Esophagus squamous epithelium (tissue), 5 donors: ENCODE measurements at regions not wholly inside any gene's neighbourhood (a gene's known extent, or its start where the extent isn't known, plus 50 kb on each side); places are given as distances from the start of the nearest gene placed in this dataset.

ENCODE experiments used
- DNase-seq: peaks from one replicate; lab custom pipeline; 2025; lab: John Stamatoyannopoulos, UW
- H3K27ac ChIP-seq, 4 donors: fragments of 200-600 bp; sonication (generic); one replicate each; pipeline ENCODE4 v1.5.1; 2016 to 2019; ENCODE audit warnings: mild to moderate bottlenecking in 1 of 4
- H3K27me3 ChIP-seq, 4 donors: fragments of 200-600 bp; sonication (generic); 1 replicate in 3 of 4; 2 replicates in 1 of 4; pipeline versions ENCODE4 v1.5.1 to v1.6.0; 2017 to 2021; ENCODE audit warnings: antibody characterized with exemption in 1 of 4
- H3K36me3 ChIP-seq, 3 donors: fragments of 200-600 bp; sonication (generic); one replicate each; pipeline ENCODE4 v1.5.1; 2016 to 2019
- H3K4me1 ChIP-seq, 3 donors: fragments of 200-600 bp; sonication (generic); one replicate each; pipeline ENCODE4 v1.5.1; 2017 to 2019
- H3K4me3 ChIP-seq, 4 donors: fragments of 200-600 bp; sonication (generic); 1 replicate in 3 of 4; 2 replicates in 1 of 4; pipeline ENCODE4 v1.5.1; 2016 to 2019; ENCODE audit warnings: mild to moderate bottlenecking in 2 of 4, moderate library complexity in 1 of 4
- H3K9me3 ChIP-seq, 3 donors: fragments of 200-600 bp; sonication (generic); one replicate each; pipeline ENCODE4 v1.5.1; 2016 to 2019
- POLR2A ChIP-seq, 4 donors: fragments of 450-650 bp; IDR thresholded peaks; one replicate each; pipeline ENCODE4 v1.6.1; 2017; ENCODE audit warnings: antibody characterized with exemption in 4 of 4, mild to moderate bottlenecking in 4 of 4, moderate library complexity in 3 of 4
- WGBS, 2 donors: methylation state at CpG; one replicate each; pipeline ENCODE4 v1.1.5; 2018; 5-methylcytosine and 5-hydroxymethylcytosine counted together
- intact Hi-C: fragments of 100-400 bp; cut with DNase I; formaldehyde crosslinking; loops from one replicate; pipeline ENCODE4 v1.15.0; 2022
- TF ChIP-seq, protein P1 (sequence below), 6 experiments: fragments of 450-650 bp in 4 of 6; fragments of 200-600 bp in 2 of 6; sonication (generic) in 2 of 6; IDR thresholded peaks; one replicate each; pipeline ENCODE4 v1.5.1; 2016 to 2019; ENCODE audit warnings: antibody characterized with exemption in 6 of 6, mild to moderate bottlenecking in 4 of 6, moderate library complexity in 4 of 6
- donor health status: DM: yes; HTN: yes; CAD: no.

DNA sequence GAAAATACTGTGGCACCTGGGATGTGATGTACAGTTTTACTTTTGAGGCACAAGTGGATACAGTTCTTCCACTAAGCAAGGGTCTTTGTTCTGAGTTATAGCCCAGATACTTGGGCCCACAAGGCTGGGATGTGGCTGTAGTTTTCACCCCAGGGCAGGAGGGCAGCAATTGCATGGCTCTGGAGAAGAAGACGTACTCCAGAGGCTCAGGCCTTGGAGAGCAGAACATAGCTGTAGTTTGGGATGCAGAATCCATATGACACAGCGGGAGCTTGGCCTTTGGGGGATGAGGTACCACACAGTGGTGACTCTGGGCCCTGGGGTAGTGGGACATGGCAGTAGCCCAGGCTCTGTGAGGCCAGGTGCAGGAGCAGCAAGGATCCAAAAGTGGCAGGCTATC, 110.8 kb upstream of the FSTL4 start:
- intact Hi-C loops = no loop called here

DNA sequence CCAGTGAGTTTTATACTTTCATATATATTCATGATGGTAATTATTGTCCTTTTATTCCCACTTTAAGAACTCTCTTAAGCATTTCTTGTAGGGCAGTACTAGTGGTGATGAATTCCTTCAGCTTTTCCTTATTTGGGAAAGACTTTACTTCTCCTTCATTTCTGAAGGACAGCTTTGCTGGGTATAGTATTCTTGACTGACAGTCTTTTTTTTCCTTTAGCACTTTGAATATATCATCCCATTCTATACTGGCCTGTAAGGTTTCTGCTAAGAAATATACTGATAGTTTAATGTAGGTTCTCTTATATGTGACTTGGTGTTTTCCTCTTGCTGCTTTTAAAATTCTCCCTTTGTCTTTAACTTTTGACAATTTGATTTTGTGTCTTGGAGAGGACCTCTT, 109.0 kb upstream of the FSTL4 start:
- no peak overlapping the region for H3K27ac ChIP-seq
- intact Hi-C loops = no loop called here
- TF ChIP-seq POLR2A (IDR thresholded peaks at IDR 0.05) = no peak
- TF ChIP-seq, protein P1, sequence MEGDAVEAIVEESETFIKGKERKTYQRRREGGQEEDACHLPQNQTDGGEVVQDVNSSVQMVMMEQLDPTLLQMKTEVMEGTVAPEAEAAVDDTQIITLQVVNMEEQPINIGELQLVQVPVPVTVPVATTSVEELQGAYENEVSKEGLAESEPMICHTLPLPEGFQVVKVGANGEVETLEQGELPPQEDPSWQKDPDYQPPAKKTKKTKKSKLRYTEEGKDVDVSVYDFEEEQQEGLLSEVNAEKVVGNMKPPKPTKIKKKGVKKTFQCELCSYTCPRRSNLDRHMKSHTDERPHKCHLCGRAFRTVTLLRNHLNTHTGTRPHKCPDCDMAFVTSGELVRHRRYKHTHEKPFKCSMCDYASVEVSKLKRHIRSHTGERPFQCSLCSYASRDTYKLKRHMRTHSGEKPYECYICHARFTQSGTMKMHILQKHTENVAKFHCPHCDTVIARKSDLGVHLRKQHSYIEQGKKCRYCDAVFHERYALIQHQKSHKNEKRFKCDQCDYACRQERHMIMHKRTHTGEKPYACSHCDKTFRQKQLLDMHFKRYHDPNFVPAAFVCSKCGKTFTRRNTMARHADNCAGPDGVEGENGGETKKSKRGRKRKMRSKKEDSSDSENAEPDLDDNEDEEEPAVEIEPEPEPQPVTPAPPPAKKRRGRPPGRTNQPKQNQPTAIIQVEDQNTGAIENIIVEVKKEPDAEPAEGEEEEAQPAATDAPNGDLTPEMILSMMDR (IDR thresholded peaks at IDR 0.05) = no peak
- H3K4me3 ChIP-seq = no peak overlapping the region
- H3K27me3 ChIP-seq = no peaks in the 10 kb centered on the region
- no peaks in the 10 kb centered on the region for H3K36me3 ChIP-seq
- H3K4me1 ChIP-seq = no peaks in the 10 kb centered on the region
- H3K9me3 ChIP-seq = peaks cover 0 to 17% (median 13%) of the 10 kb centered on the region in 3 donors
- DNase-seq = no peak

More for the DNA sequence above, 110.8 kb upstream of the FSTL4 start:
- no peak overlapping the region for H3K4me3 ChIP-seq
- no peak overlapping the region for H3K27ac ChIP-seq
- no peaks in the 10 kb centered on the region for H3K4me1 ChIP-seq
- peaks cover 0 to 17% (median 13%) of the 10 kb centered on the region in 3 donors for H3K9me3 ChIP-seq
- DNase-seq = no peak
- H3K36me3 ChIP-seq = no peaks in the 10 kb centered on the region
- TF ChIP-seq, protein P1 (IDR thresholded peaks at IDR 0.05) = no peak
- no peaks in the 10 kb centered on the region for H3K27me3 ChIP-seq
- 85 to 88% methylated on average over 1 to 2 of the region's 2 CpGs for WGBS, 2 donors

DNA sequence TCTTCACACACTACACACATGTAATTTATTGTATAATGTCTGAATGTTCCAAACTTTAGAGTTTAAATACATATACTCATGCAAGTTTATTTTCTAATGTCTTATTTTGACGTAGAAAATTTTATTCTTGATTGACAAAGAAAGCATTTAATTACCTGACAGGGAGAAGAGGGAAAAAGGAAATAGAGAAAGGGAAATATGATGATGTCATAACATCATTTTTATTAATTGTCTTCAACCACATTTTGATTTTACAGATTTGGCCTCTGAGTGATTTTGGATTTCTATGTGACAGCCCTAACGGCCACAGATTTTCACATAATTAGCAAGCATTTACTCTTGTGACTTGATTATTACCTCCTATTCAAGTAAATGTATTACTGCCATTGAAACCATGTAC, 106.1 kb upstream of the FSTL4 start:
- peaks cover 0 to 17% (median 13%) of the 10 kb centered on the region in 3 donors for H3K9me3 ChIP-seq
- TF ChIP-seq, protein P1 (IDR thresholded peaks at IDR 0.05) = no peak
- no peak for TF ChIP-seq POLR2A (IDR thresholded peaks at IDR 0.05)
- intact Hi-C loops = no loop called here
- DNase-seq = no peak
- 79 to 81% methylated on average over 2 of the region's 2 CpGs for WGBS, 2 donors
- H3K27ac ChIP-seq = no peak overlapping the region
- no peak overlapping the region for H3K4me3 ChIP-seq
- no peaks in the 10 kb centered on the region for H3K36me3 ChIP-seq
- H3K27me3 ChIP-seq = peaks cover 0 to 6% (median 0%) of the 10 kb centered on the region in 4 donors
- H3K4me1 ChIP-seq = no peaks in the 10 kb centered on the region

DNA sequence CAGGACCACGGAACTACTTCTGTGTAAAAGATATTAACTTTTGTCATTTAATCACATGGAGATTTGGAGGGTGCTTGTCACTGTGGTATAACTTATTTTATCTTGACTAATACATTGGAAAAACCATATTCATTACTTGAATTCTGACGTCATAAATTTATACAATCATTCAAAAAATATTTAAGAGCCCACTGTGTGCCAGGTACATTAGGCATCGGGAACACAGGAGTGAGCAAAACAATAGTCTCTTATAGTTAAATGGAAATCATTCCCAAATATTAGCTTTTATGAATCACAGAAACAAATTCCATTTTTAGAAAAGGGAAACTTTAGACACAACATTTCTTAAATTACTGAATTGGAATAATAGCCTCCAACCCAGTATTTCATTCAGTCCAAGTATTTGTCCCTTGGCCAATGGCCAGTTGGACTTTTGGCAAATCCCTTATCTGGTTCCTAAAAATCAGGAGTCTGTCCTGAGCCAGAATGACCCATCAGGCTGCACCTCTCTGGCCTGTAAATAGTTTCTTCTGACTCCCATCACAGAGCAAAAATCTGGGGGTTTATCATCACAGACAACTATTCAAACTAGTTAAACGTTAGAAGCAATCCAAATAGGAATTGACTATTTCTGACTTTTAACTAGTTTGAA, 104.3 kb upstream of the FSTL4 start:
- DNase-seq = no peak
- no peak overlapping the region for H3K4me3 ChIP-seq

DNA sequence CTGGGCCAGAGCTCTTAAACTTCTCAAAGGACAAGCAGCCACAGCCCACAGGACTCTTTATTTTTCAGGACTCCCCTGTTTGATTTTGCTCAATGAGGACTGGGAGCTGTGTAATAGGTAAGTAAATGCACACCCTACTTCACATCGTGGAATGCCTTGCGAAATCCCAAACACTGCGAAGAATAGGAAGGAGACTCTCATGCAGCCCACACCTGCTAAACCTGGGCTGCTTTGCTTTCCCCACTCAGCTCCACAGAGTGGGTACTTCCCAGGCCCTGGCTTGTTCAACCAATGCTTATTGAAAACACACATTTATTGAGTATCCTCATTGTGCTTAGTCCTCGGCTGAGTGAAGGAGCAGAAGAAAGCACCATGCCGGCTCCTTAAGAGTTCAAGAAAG, 103.3 kb upstream of the FSTL4 start:
- H3K36me3 ChIP-seq = no peaks in the 10 kb centered on the region
- no peak overlapping the region for H3K27ac ChIP-seq
- intact Hi-C loops = no loop called here
- no peak for DNase-seq
- WGBS, 2 donors = 79 to 93% methylated on average over 5 of the region's 5 CpGs
- H3K27me3 ChIP-seq = peaks cover 0 to 6% (median 0%) of the 10 kb centered on the region in 4 donors
- no peaks in the 10 kb centered on the region for H3K4me1 ChIP-seq
- H3K9me3 ChIP-seq = no peaks in the 10 kb centered on the region
- TF ChIP-seq POLR2A (IDR thresholded peaks at IDR 0.05) = no peak
- TF ChIP-seq, protein P1 (IDR thresholded peaks at IDR 0.05) = no peak
- no peak overlapping the region for H3K4me3 ChIP-seq

More for the DNA sequence above, 104.3 kb upstream of the FSTL4 start:
- Histone ChIP-seq H3K27ac (no peak overlapping the region), H3K9me3 (peaks cover 0 to 9% (median 4%) of the 10 kb centered on the region in 3 donors), H3K27me3 (peaks cover 0 to 6% (median 0%) of the 10 kb centered on the region in 4 donors), H3K4me1 (no peaks in the 10 kb centered on the region), H3K36me3 (no peaks in the 10 kb centered on the region)
- WGBS, 2 donors = 67 to 74% methylated on average over 4 of the region's 4 CpGs
- no peak for TF ChIP-seq POLR2A (IDR thresholded peaks at IDR 0.05)
- TF ChIP-seq, protein P1 (IDR thresholded peaks at IDR 0.05) = no peak
- intact Hi-C loops = no loop called here
